GM12891 (cell line): ENCODE measurements at regions not wholly inside any gene's neighbourhood (a gene's known extent, or its start where the extent isn't known, plus 50 kb on each side); places are given as distances from the start of the nearest gene placed in this dataset.

Source experiments
- POLR2A ChIP-seq: IDR thresholded peaks from 2 replicates; pipeline ENCODE4 v1.6.1; 2011; ENCODE audit warnings: low read depth, low read length, control low read depth
- POLR2AphosphoS5 ChIP-seq: IDR thresholded peaks from 2 replicates; pipeline ENCODE4 v1.6.1; 2011; ENCODE audit warnings: low read depth, low read length, control low read depth
- SPI1 ChIP-seq: IDR thresholded peaks from 2 replicates; pipeline ENCODE4 v1.6.1; 2011; ENCODE audit warnings: low read depth, low read length, control low read depth
- TAF1 ChIP-seq: IDR thresholded peaks from 2 replicates; pipeline ENCODE4 v1.6.1; 2011; ENCODE audit warnings: low read depth, low read length, control low read depth

DNA sequence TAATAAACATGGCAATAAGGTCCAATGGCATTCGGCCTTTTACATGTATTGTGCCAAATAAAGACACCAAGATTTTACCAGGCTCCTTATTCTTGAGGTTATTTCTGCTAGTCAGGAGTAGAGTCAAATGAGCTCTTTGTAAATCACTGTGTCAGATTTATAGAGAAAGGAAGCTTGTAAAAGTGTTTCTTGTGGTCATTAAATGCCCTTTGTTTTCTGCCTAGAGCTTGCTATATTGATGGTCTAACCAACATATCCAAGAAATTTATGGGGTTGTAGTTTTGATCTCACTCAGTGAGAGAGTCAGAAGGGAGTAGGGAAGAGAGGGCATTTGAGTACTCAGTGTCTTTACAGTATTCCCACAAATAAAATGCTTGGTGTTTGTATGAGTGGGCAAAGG lies 86.2 kb upstream of the FRMPD4 start:
- TF ChIP-seq TAF1: no peak
- no peak for TF ChIP-seq POLR2AphosphoS5
- TF ChIP-seq POLR2A: no peak
- no peak for TF ChIP-seq SPI1
